ENCODE measurements at regions not wholly inside any gene's neighbourhood (a gene's known extent, or its start where the extent isn't known, plus 50 kb on each side); places are given as distances from the start of the nearest gene placed in this dataset.

DNA sequence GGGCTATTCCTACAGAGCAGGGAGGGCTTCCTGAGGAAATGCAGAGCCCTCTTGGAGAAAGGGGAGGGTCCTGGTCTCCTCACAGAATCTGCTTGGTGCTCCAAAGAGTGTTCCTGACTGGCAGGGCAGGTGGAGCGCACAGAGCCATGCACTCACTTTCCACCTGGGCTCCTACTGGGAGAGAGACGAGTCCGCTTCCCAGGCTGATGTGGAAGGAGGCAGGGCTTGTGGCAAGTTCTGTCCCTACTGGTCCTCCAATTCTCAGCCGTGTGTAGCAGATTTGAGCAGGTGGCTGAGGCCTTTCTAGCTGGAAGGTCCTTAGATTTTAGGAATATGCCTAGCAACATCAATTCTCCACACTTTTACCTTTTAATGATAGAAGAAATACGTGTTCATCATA lies 111.5 kb upstream of the MKI67 start:
- CTCF ChIA-PET (ENCODE audit: low intra/inter-chr PET ratio) = no interaction called here
- FAIRE-seq (no peak), DNase-seq (ENCODE audit: extremely low read depth in 1 of 4, low spot score in 3 of 4) (no peak), ATAC-seq (no peak)
- intact Hi-C loops (cut with micrococcal nuclease) (no loop called here), in situ Hi-C loops (cut with MboI) (no loop called here)
- POLR2A ChIA-PET = no interaction called here
- Histone ChIP-seq H3K9me1 (ENCODE audit: control insufficient read depth, insufficient read depth, low read length) (no peaks in the 10 kb centered on the region), H3K9ac (ENCODE audit: insufficient read depth in 1 of 2, low read depth in 2 of 2, low read length in 2 of 2) (no peak overlapping the region), H4K20me1 (replicated peaks; ENCODE audit: control insufficient read depth, insufficient read depth, low read length) (no peaks in the 10 kb centered on the region), H3K27ac (ENCODE audit: extremely low read depth, low read depth, low read length) (no peak overlapping the region), H3K79me2 (ENCODE audit: control insufficient read depth, insufficient read depth, low read length) (no peaks in the 10 kb centered on the region), H3K9me3 (replicated peaks; ENCODE audit: control insufficient read depth, insufficient read depth, low read depth, low read length) (no peaks in the 10 kb centered on the region), H2AFZ (ENCODE audit: low read depth, low read length) (no peak overlapping the region), H3K27me3 (ENCODE audit: control insufficient read depth in 2 of 2, insufficient read depth in 2 of 2, low read length in 2 of 2) (no peaks in the 10 kb centered on the region), H3K4me2 (ENCODE audit: insufficient read depth, low read length) (no peak overlapping the region), H3K4me3 (no peak overlapping the region), H3K36me3 (ENCODE audit: control insufficient read depth, insufficient read depth, low read length) (no peaks in the 10 kb centered on the region), H3K4me1 (replicated peaks in 1 of 2; ENCODE audit: control insufficient read depth in 2 of 2, insufficient read depth in 2 of 2, low read length in 2 of 2) (peaks cover 0 to 2% of the 10 kb centered on the region in 2 experiments; a peak in 1 of 5 replicates)
- 0% methylated on average over 5 of the region's 5 CpGs for WGBS (ENCODE audit: insufficient coverage, low coverage, missing lambda C conversion rate)
- BruUV-seq (replicated peaks) = no TSS peak
- no peak for TF ChIP-seq RERE (CRISPR knock-in tag; IDR thresholded peaks at IDR 0.05; ENCODE audit: borderline replicate concordance)
- no peak for TF ChIP-seq ZNF318 (IDR thresholded peaks at IDR 0.05; ENCODE audit: borderline replicate concordance in 1 of 2, low read depth in 1 of 2)
- TF ChIP-seq ATF4 (CRISPR knock-in tag; IDR thresholded peaks at IDR 0.05) = no peak
- TF ChIP-seq CBX1 (IDR thresholded peaks at IDR 0.05; ENCODE audit: low read depth) = no peak
- no peak for TF ChIP-seq ZNF583 (CRISPR knock-in tag; IDR thresholded peaks at IDR 0.05)
- TF ChIP-seq U2AF1 (optimal IDR thresholded peaks at IDR 0.05; ENCODE audit: low read depth, low read length) = no peak

Data from K562 (cell line).